ENCODE measurements at regions not wholly inside any gene's neighbourhood (a gene's known extent, or its start where the extent isn't known, plus 50 kb on each side); places are given as distances from the start of the nearest gene placed in this dataset.

GRCh38 chr9:90103771-90104170, 499.0 kb downstream of the GADD45G start:
- H3F3A ChIP-seq (replicated peaks; ENCODE audit: insufficient read depth), result no peaks in the 10 kb centered on the region
- no peak overlapping the region for H3K27ac ChIP-seq (ENCODE audit: low read depth in 2 of 2, low read length in 1 of 2)
- no peaks in the 10 kb centered on the region for H3K36me3 ChIP-seq (replicated peaks in 1 of 2; ENCODE audit: control insufficient read depth in 1 of 2, insufficient read depth in 2 of 2, low read length in 1 of 2)
- DNase-seq, result no peak
- no peaks in the 10 kb centered on the region for H3K9me3 ChIP-seq
- H3K4me2 ChIP-seq, result no peak overlapping the region
- H3K4me3 ChIP-seq (ENCODE audit: low read depth in 2 of 2, low read length in 1 of 2), result no peak overlapping the region
- no peaks in the 10 kb centered on the region; a peak in 1 of 4 replicates for H3K4me1 ChIP-seq (ENCODE audit: control insufficient read depth in 1 of 2, insufficient read depth in 2 of 2, low read depth in 1 of 2, low read length in 1 of 2)
- CTCF ChIA-PET, result interaction anchor here (1.9 to 9.1 kb wide), 2 partner anchors 505 to 536 kb away, joined by 4 to 604 read pairs; partner anchors contain the start of gene GADD45G
- H3K9ac ChIP-seq, result no peak overlapping the region
- H4K20me1 ChIP-seq (ENCODE audit: insufficient read depth), result no peaks in the 10 kb centered on the region
- no peaks in the 10 kb centered on the region for H3K79me2 ChIP-seq (ENCODE audit: insufficient read depth)
- POLR2A ChIA-PET, result no interaction called here
- H2AFZ ChIP-seq (ENCODE audit: low read depth), result no peak overlapping the region
- H3K9me2 ChIP-seq, result no peaks in the 10 kb centered on the region
- TF ChIP-seq TAF1 (IDR thresholded peaks at IDR 0.05; ENCODE audit: borderline replicate concordance, low read depth, low read length) (no peak), USF2 (IDR thresholded peaks at IDR 0.05; ENCODE audit: borderline replicate concordance, low read depth, low read length) (no peak), RCOR1 (IDR thresholded peaks at IDR 0.05; ENCODE audit: low read length) (no peak), FOSL2 (IDR thresholded peaks at IDR 0.05; ENCODE audit: borderline replicate concordance, low read depth) (no peak), EP300 (IDR thresholded peaks at IDR 0.05; ENCODE audit: borderline replicate concordance in 1 of 2, low read depth in 1 of 2, low read length in 1 of 2) (no peak), SIN3A (IDR thresholded peaks at IDR 0.05; ENCODE audit: borderline replicate concordance, low read depth, low read length) (no peak), CHD2 (IDR thresholded peaks at IDR 0.05; ENCODE audit: low read length, partially characterized antibody) (no peak), TEAD4 (IDR thresholded peaks at IDR 0.05; ENCODE audit: borderline replicate concordance, insufficient read depth) (no peak)
- H3K27me3 ChIP-seq (ENCODE audit: insufficient read depth), result no peaks in the 10 kb centered on the region

- no peaks in the 10 kb centered on the region for H3K9me3 ChIP-seq
- H3K4me2 ChIP-seq, result no peak overlapping the region
- no peak for DNase-seq
- no peaks in the 10 kb centered on the region for H3K79me2 ChIP-seq (ENCODE audit: insufficient read depth)
- H3F3A ChIP-seq (replicated peaks; ENCODE audit: insufficient read depth), result no peaks in the 10 kb centered on the region
- TF ChIP-seq NFIC (IDR thresholded peaks at IDR 0.05; ENCODE audit: borderline replicate concordance) (no peak), USF2 (IDR thresholded peaks at IDR 0.05; ENCODE audit: borderline replicate concordance, low read depth, low read length) (no peak), PBX3 (IDR thresholded peaks at IDR 0.05) (no peak), IRF3 (IDR thresholded peaks at IDR 0.05; ENCODE audit: low read depth, low read length) (no peak), RAD21 (IDR thresholded peaks at IDR 0.05; ENCODE audit: low read length) (no peak), MEF2A (IDR thresholded peaks at IDR 0.05; ENCODE audit: borderline replicate concordance, low read depth) (no peak), GATA2 (CRISPR knock-in tag; IDR thresholded peaks at IDR 0.05) (no peak), JUND (IDR thresholded peaks at IDR 0.05) (no peak), FOSL2 (IDR thresholded peaks at IDR 0.05; ENCODE audit: borderline replicate concordance, low read depth) (no peak), EP300 (IDR thresholded peaks at IDR 0.05; ENCODE audit: borderline replicate concordance in 1 of 2, low read depth in 1 of 2, low read length in 1 of 2) (no peak), TCF12 (IDR thresholded peaks at IDR 0.05) (no peak), TAF1 (IDR thresholded peaks at IDR 0.05; ENCODE audit: borderline replicate concordance, low read depth, low read length) (no peak), EZH2phosphoT487 (IDR thresholded peaks at IDR 0.05; ENCODE audit: borderline replicate concordance, low read depth) (no peak), RXRA (IDR thresholded peaks at IDR 0.05; ENCODE audit: borderline replicate concordance, low read depth) (no peak)
- TF ChIP-seq, protein P1, sequence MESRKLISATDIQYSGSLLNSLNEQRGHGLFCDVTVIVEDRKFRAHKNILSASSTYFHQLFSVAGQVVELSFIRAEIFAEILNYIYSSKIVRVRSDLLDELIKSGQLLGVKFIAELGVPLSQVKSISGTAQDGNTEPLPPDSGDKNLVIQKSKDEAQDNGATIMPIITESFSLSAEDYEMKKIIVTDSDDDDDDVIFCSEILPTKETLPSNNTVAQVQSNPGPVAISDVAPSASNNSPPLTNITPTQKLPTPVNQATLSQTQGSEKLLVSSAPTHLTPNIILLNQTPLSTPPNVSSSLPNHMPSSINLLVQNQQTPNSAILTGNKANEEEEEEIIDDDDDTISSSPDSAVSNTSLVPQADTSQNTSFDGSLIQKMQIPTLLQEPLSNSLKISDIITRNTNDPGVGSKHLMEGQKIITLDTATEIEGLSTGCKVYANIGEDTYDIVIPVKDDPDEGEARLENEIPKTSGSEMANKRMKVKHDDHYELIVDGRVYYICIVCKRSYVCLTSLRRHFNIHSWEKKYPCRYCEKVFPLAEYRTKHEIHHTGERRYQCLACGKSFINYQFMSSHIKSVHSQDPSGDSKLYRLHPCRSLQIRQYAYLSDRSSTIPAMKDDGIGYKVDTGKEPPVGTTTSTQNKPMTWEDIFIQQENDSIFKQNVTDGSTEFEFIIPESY (IDR thresholded peaks at IDR 0.05; ENCODE audit: borderline replicate concordance, low read depth), result no peak
- H4K20me1 ChIP-seq (ENCODE audit: insufficient read depth), result no peaks in the 10 kb centered on the region
- H3K27ac ChIP-seq (ENCODE audit: low read depth in 2 of 2, low read length in 1 of 2), result no peak overlapping the region
- ChIA-PET CTCF (interaction anchor here (1.5 to 9.1 kb wide), 5 partner anchors 8 to 557 kb away, joined by 4 to 604 read pairs (median 10); partner anchors contain the start of gene GADD45G), POLR2A (interaction anchor here (0.7 kb wide), 1 partner anchor 501 kb away, joined by 3 read pairs; the partner anchor contains the start of gene GADD45G)
- no peak overlapping the region for H2AFZ ChIP-seq (ENCODE audit: low read depth)
- H3K9ac ChIP-seq, result no peak overlapping the region
- no peaks in the 10 kb centered on the region; a peak in 1 of 4 replicates for H3K4me1 ChIP-seq (ENCODE audit: control insufficient read depth in 1 of 2, insufficient read depth in 2 of 2, low read depth in 1 of 2, low read length in 1 of 2)
- H3K9me2 ChIP-seq, result no peaks in the 10 kb centered on the region
- WGBS (ENCODE audit: low lambda C conversion rate), result 22% methylated on average over 1 of the region's 1 CpG
- no peaks in the 10 kb centered on the region for H3K27me3 ChIP-seq (ENCODE audit: insufficient read depth)
- no peaks in the 10 kb centered on the region for H3K36me3 ChIP-seq (replicated peaks in 1 of 2; ENCODE audit: control insufficient read depth in 1 of 2, insufficient read depth in 2 of 2, low read length in 1 of 2)
- no peak overlapping the region for H3K4me3 ChIP-seq (ENCODE audit: low read depth in 2 of 2, low read length in 1 of 2)
Measured at GRCh38 chr9:90105773-90106172, 501.0 kb downstream of the GADD45G start.

Data from SK-N-SH (cell line).